MM.1S (cell line): ENCODE measurements at regions not wholly inside any gene's neighbourhood (a gene's known extent, or its start where the extent isn't known, plus 50 kb on each side); places are given as distances from the start of the nearest gene placed in this dataset.
"Not testable (repeated sequence)": the region's sequence is repeated elsewhere in the genome, so short reads cannot be mapped to it uniquely, and the experiment has no call there.

Experiments
- DNase-seq: peaks from one replicate; pipeline ENCODE4 v3.0.0-alpha.2; 2015
- H2AFZ ChIP-seq: fragments of 300-600 bp; sonication (generic); 2 replicates; pipeline ENCODE4 v1.6.0; 2016; ENCODE audit warnings: antibody characterized with exemption, low read length
- H3F3A ChIP-seq: fragments of 300-600 bp; sonication (generic); 2 replicates; pipeline ENCODE4 v1.6.1; 2016; ENCODE audit warnings: mild to moderate bottlenecking, antibody characterized with exemption, low read length, moderate library complexity, mixed read lengths; ENCODE audit not compliant: insufficient read depth
- H3K27ac ChIP-seq: fragments of 300-600 bp; sonication (generic); 2 replicates; pipeline ENCODE4 v1.5.1; 2016; ENCODE audit warnings: mild to moderate bottlenecking, low read length
- H3K27me3 ChIP-seq: fragments of 300-600 bp; sonication (generic); replicated peaks from 2 replicates; pipeline ENCODE4 v1.6.0; 2016; ENCODE audit warnings: low read length; ENCODE audit not compliant: insufficient read depth
- H3K36me3 ChIP-seq: fragments of 300-600 bp; sonication (generic); replicated peaks from 2 replicates; pipeline ENCODE4 v1.6.1; 2016; ENCODE audit warnings: mild to moderate bottlenecking, low read length, mixed read lengths; ENCODE audit not compliant: insufficient read depth
- H3K4me1 ChIP-seq: fragments of 300-600 bp; sonication (generic); 2 replicates; pipeline ENCODE4 v1.6.1; 2016; ENCODE audit warnings: low read length, mixed read lengths
- H3K4me2 ChIP-seq: fragments of 300-600 bp; sonication (generic); 2 replicates; pipeline ENCODE4 v1.6.0; 2016; ENCODE audit warnings: low read depth, low read length
- H3K4me3 ChIP-seq: fragments of 300-600 bp; sonication (generic); 2 replicates; pipeline ENCODE4 v1.5.1; 2016; ENCODE audit warnings: low read length, mixed read lengths
- H3K79me2 ChIP-seq: fragments of 300-600 bp; sonication (generic); 2 replicates; pipeline ENCODE4 v1.6.1; 2016; ENCODE audit warnings: mixed run types, low read length, mixed read lengths
- H3K9ac ChIP-seq: fragments of 300-600 bp; sonication (generic); 2 replicates; pipeline ENCODE4 v1.6.1; 2016; ENCODE audit warnings: low read length, mixed read lengths
- H3K9me2 ChIP-seq: fragments of 300-600 bp; sonication (generic); replicated peaks from 2 replicates; pipeline ENCODE4 v1.6.1; 2016; ENCODE audit warnings: mild to moderate bottlenecking, low read length, mixed read lengths; ENCODE audit not compliant: insufficient read depth
- H3K9me3 ChIP-seq: fragments of 300-600 bp; sonication (generic); replicated peaks from 2 replicates; pipeline ENCODE4 v1.6.1; 2016; ENCODE audit warnings: mild to moderate bottlenecking, low read length, mixed read lengths; ENCODE audit not compliant: insufficient read depth
- H4K20me1 ChIP-seq: fragments of 300-600 bp; sonication (generic); 2 replicates; pipeline ENCODE4 v1.6.1; 2016; ENCODE audit warnings: mild to moderate bottlenecking, low read length, moderate library complexity, mixed read lengths; ENCODE audit not compliant: insufficient read depth
- CTCF ChIP-seq: fragments of 300-600 bp; sonication (generic); IDR thresholded peaks from 2 replicates; pipeline ENCODE4 v1.5.1; 2016; ENCODE audit warnings: antibody characterized with exemption, low read length, mixed read lengths
- EZH2 ChIP-seq: fragments of 300-600 bp; sonication (generic); optimal IDR thresholded peaks from 2 replicates; pipeline ENCODE3; 2017; ENCODE audit warnings: low read depth, mild to moderate bottlenecking, antibody characterized with exemption, low read length, mixed read lengths
- EZH2phosphoT487 ChIP-seq: fragments of 300-600 bp; sonication (generic); IDR thresholded peaks from 2 replicates; pipeline ENCODE4 v1.6.1; 2018; ENCODE audit warnings: antibody characterized with exemption, low read length

GRCh38 chr3:89533275-89533674 is 425.9 kb downstream of the EPHA3 start:
- Histone ChIP-seq H3K27ac (no peak overlapping the region), H3K4me2 (no peak overlapping the region), H3K9ac (no peak overlapping the region), H3K9me2 (no peaks in the 10 kb centered on the region), H3F3A (no peaks in the 10 kb centered on the region), H4K20me1 (no peaks in the 10 kb centered on the region), H3K4me1 (no peaks in the 10 kb centered on the region), H3K27me3 (no peaks in the 10 kb centered on the region), H3K9me3 (no peaks in the 10 kb centered on the region), H3K36me3 (no peaks in the 10 kb centered on the region), H3K79me2 (no peaks in the 10 kb centered on the region), H3K4me3 (no peak overlapping the region), H2AFZ (no peak overlapping the region)
- DNase-seq, result no peak
- TF ChIP-seq CTCF (no peak), EZH2phosphoT487 (no peak), EZH2 (no peak)

GRCh38 chr3:89554587-89554986 is 447.2 kb downstream of the EPHA3 start:
- H3K27ac ChIP-seq, H3K9ac ChIP-seq, H3K36me3 ChIP-seq, H3K4me2 ChIP-seq, H3K79me2 ChIP-seq, H3K9me2 ChIP-seq, H2AFZ ChIP-seq, H3K4me3 ChIP-seq, H4K20me1 ChIP-seq, DNase-seq, H3F3A ChIP-seq, H3K4me1 ChIP-seq, H3K9me3 ChIP-seq, H3K27me3 ChIP-seq: not testable (repeated sequence)

GRCh38 chr3:89558711-89559110 is 451.3 kb downstream of the EPHA3 start:
- Histone ChIP-seq H3K9me3 (no peaks in the 10 kb centered on the region), H3F3A (no peaks in the 10 kb centered on the region), H4K20me1 (no peaks in the 10 kb centered on the region), H3K27me3 (no peaks in the 10 kb centered on the region), H3K79me2 (no peaks in the 10 kb centered on the region), H3K9me2 (no peaks in the 10 kb centered on the region), H3K4me2 (no peak overlapping the region), H3K27ac (no peak overlapping the region), H2AFZ (no peak overlapping the region), H3K4me1 (no peaks in the 10 kb centered on the region), H3K4me3 (no peak overlapping the region), H3K36me3 (no peaks in the 10 kb centered on the region), H3K9ac (no peak overlapping the region)
- TF ChIP-seq CTCF (no peak), EZH2 (no peak), EZH2phosphoT487 (no peak)
- no peak for DNase-seq

- H3K27me3 ChIP-seq, result no peaks in the 10 kb centered on the region
- no peak overlapping the region for H3K27ac ChIP-seq
- no peak for DNase-seq
- TF ChIP-seq CTCF (no peak), EZH2phosphoT487 (no peak), EZH2 (no peak)
- H3F3A ChIP-seq, result no peaks in the 10 kb centered on the region
- H3K9me2 ChIP-seq, result no peaks in the 10 kb centered on the region
- H3K79me2 ChIP-seq, result no peaks in the 10 kb centered on the region
- no peak overlapping the region for H3K4me2 ChIP-seq
- H3K36me3 ChIP-seq, result no peaks in the 10 kb centered on the region
- no peak overlapping the region for H3K4me3 ChIP-seq
- no peak overlapping the region for H3K9ac ChIP-seq
- H2AFZ ChIP-seq, result no peak overlapping the region
- H4K20me1 ChIP-seq, result no peaks in the 10 kb centered on the region
- no peaks in the 10 kb centered on the region for H3K4me1 ChIP-seq
- no peaks in the 10 kb centered on the region for H3K9me3 ChIP-seq
These were observed 453.1 kb downstream of the EPHA3 start for GRCh38 chr3:89560568-89560967.
